GM23248 (cell line): ENCODE measurements at regions not wholly inside any gene's neighbourhood (a gene's known extent, or its start where the extent isn't known, plus 50 kb on each side); places are given as distances from the start of the nearest gene placed in this dataset.

Experiments
- DNase-seq: peaks from one replicate; pipeline ENCODE4 v3.0.0-alpha.2; 2015
- H2AFZ ChIP-seq: fragments of 200-600 bp; sonication (generic); 2 replicates; pipeline ENCODE4 v1.6.1; 2016; ENCODE audit warnings: antibody characterized with exemption
- H3F3A ChIP-seq: fragments of 200-600 bp; sonication (generic); 2 replicates; pipeline ENCODE4 v1.6.1; 2016; ENCODE audit warnings: mild to moderate bottlenecking, antibody characterized with exemption, mixed run types; ENCODE audit not compliant: insufficient read depth
- H3K27ac ChIP-seq: fragments of 200-600 bp; sonication (generic); 2 replicates; pipeline ENCODE4 v1.5.1; 2016; ENCODE audit warnings: mild to moderate bottlenecking
- H3K27me3 ChIP-seq: fragments of 200-600 bp; sonication (generic); replicated peaks from 2 replicates; pipeline ENCODE4 v1.6.1; 2016; ENCODE audit warnings: mild to moderate bottlenecking; ENCODE audit not compliant: insufficient read depth
- H3K36me3 ChIP-seq: fragments of 200-600 bp; sonication (generic); 2 replicates; pipeline ENCODE4 v1.6.1; 2016; ENCODE audit warnings: low read depth, mild to moderate bottlenecking
- H3K4me1 ChIP-seq: fragments of 200-600 bp; sonication (generic); 2 replicates; pipeline ENCODE4 v1.6.1; 2016; ENCODE audit warnings: mild to moderate bottlenecking; ENCODE audit not compliant: insufficient read depth
- H3K4me2 ChIP-seq: fragments of 200-600 bp; sonication (generic); one replicate; pipeline ENCODE4 v1.6.1; 2016; ENCODE audit warnings: mild to moderate bottlenecking; ENCODE audit not compliant: unreplicated experiment
- H3K4me3 ChIP-seq: fragments of 200-600 bp; sonication (generic); 2 replicates; pipeline ENCODE4 v1.5.1; 2016; ENCODE audit warnings: mild to moderate bottlenecking
- H3K79me2 ChIP-seq: fragments of 200-600 bp; sonication (generic); 2 replicates; pipeline ENCODE4 v1.6.1; 2016; ENCODE audit warnings: mild to moderate bottlenecking; ENCODE audit not compliant: insufficient read depth
- H3K9ac ChIP-seq: fragments of 200-600 bp; sonication (generic); 2 replicates; pipeline ENCODE4 v1.6.1; 2016; ENCODE audit warnings: mild to moderate bottlenecking
- H3K9me2 ChIP-seq: fragments of 200-600 bp; sonication (generic); 2 replicates; pipeline ENCODE4 v1.6.1; 2016; ENCODE audit warnings: mixed run types, mild to moderate bottlenecking, moderate library complexity; ENCODE audit not compliant: insufficient read depth
- H3K9me3 ChIP-seq: fragments of 200-600 bp; sonication (generic); one replicate; pipeline ENCODE4 v1.6.1; 2017; ENCODE audit warnings: low read depth
- H4K20me1 ChIP-seq: fragments of 200-600 bp; sonication (generic); 2 replicates; pipeline ENCODE4 v1.6.0; 2016; ENCODE audit not compliant: insufficient read depth
- EZH2 ChIP-seq: fragments of 200-600 bp; sonication (generic); IDR thresholded peaks from 2 replicates; pipeline ENCODE4 v1.6.1; 2018; ENCODE audit warnings: antibody characterized with exemption, mild to moderate bottlenecking; ENCODE audit not compliant: insufficient read depth, poor library complexity, severe bottlenecking
- EZH2phosphoT487 ChIP-seq: fragments of 200-600 bp; sonication (generic); IDR thresholded peaks from 2 replicates; pipeline ENCODE4 v1.6.1; 2018; ENCODE audit warnings: antibody characterized with exemption, moderate library complexity, mild to moderate bottlenecking, low read depth; ENCODE audit not compliant: insufficient read depth
- WGBS, 2 experiments: methylation state at CpG; one replicate each; pipeline ENCODE4 v1.1.6; 2015 to 2017; ENCODE audit warnings: low lambda C conversion rate in 2 of 2, low coverage in 1 of 2; ENCODE audit errors: missing lambda C conversion rate in 2 of 2; 5-methylcytosine and 5-hydroxymethylcytosine counted together
- in situ Hi-C: fragments of 300-500 bp; cut with MboI; formaldehyde crosslinking; loops from 2 replicates; pipeline ENCODE4 v1.15.0; 2020

GRCh38 chr4:181479141-181479540, 764.1 kb upstream of the TENM3 start:
- Histone ChIP-seq H3K36me3 (no peaks in the 10 kb centered on the region), H3K9ac (no peak overlapping the region), H3K9me2 (no peaks in the 10 kb centered on the region), H3K4me2 (no peak overlapping the region), H3K9me3 (no peaks in the 10 kb centered on the region), H3K4me3 (no peak overlapping the region), H3K27ac (no peak overlapping the region), H4K20me1 (no peaks in the 10 kb centered on the region), H3K4me1 (no peaks in the 10 kb centered on the region), H3F3A (no peaks in the 10 kb centered on the region), H2AFZ (no peak overlapping the region), H3K79me2 (no peaks in the 10 kb centered on the region), H3K27me3 (no peaks in the 10 kb centered on the region)
- in situ Hi-C loops: no loop called here
- DNase-seq: no peak
- no peak for TF ChIP-seq EZH2
- no peak for TF ChIP-seq EZH2phosphoT487
- 18 to 27% methylated on average over 2 of the region's 2 CpGs for WGBS, 2 experiments

GRCh38 chr4:181484396-181484795, 758.8 kb upstream of the TENM3 start:
- 14 to 16% methylated on average over 1 of the region's 1 CpG for whole genome bisulfite sequencing, 2 experiments
- in situ Hi-C loops: no loop called here

DNA sequence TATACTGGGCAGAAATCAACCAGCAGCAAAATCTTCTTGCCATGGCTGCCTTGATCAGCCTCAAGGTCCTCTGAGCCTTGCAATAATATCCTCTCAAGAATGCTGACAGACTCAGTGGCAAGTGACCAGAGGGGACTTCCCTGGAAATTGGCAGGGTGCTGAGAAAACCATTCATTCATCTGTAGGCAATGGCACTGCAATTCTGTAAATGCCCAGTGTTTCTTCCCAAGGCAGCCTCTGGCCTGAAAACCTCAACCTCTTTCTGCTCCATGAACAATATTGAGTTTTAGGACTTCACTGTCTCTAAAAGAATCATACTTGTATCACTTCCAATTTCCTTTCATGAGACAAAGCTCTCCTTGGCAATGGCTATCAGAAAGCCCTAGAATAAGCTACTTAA, 754.3 kb upstream of the TENM3 start:
- Histone ChIP-seq H3K9ac (no peak overlapping the region), H3K36me3 (no peaks in the 10 kb centered on the region), H3K4me3 (no peak overlapping the region), H3K27ac (no peak overlapping the region), H3K79me2 (no peaks in the 10 kb centered on the region), H2AFZ (no peak overlapping the region), H3K4me1 (no peaks in the 10 kb centered on the region), H3K9me2 (no peaks in the 10 kb centered on the region), H3F3A (no peaks in the 10 kb centered on the region), H3K27me3 (no peaks in the 10 kb centered on the region), H4K20me1 (no peaks in the 10 kb centered on the region), H3K4me2 (no peak overlapping the region), H3K9me3 (no peaks in the 10 kb centered on the region)
- in situ Hi-C loops: no loop called here
- no peak for DNase-seq
- TF ChIP-seq EZH2: no peak
- TF ChIP-seq EZH2phosphoT487: no peak

More at GRCh38 chr4:181484396-181484795, 758.8 kb upstream of the TENM3 start:
- no peak for DNase-seq
- no peak for TF ChIP-seq EZH2phosphoT487
- no peak for TF ChIP-seq EZH2
- H3K9ac ChIP-seq: no peak overlapping the region
- no peaks in the 10 kb centered on the region for H3K9me2 ChIP-seq
- no peak overlapping the region for H2AFZ ChIP-seq
- H3K9me3 ChIP-seq: no peaks in the 10 kb centered on the region
- no peaks in the 10 kb centered on the region for H4K20me1 ChIP-seq
- no peak overlapping the region for H3K4me3 ChIP-seq
- no peaks in the 10 kb centered on the region for H3K36me3 ChIP-seq
- H3K4me1 ChIP-seq: no peaks in the 10 kb centered on the region
- H3K27ac ChIP-seq: no peak overlapping the region
- H3K4me2 ChIP-seq: no peak overlapping the region
- H3K79me2 ChIP-seq: no peaks in the 10 kb centered on the region
- no peaks in the 10 kb centered on the region for H3K27me3 ChIP-seq
- no peaks in the 10 kb centered on the region for H3F3A ChIP-seq

- Histone ChIP-seq H3K9me2 (no peaks in the 10 kb centered on the region), H3K79me2 (no peaks in the 10 kb centered on the region), H3K36me3 (no peaks in the 10 kb centered on the region), H4K20me1 (no peaks in the 10 kb centered on the region), H3K9ac (no peak overlapping the region), H3K4me2 (no peak overlapping the region), H3K4me3 (no peak overlapping the region), H3K4me1 (no peaks in the 10 kb centered on the region), H3K27me3 (no peaks in the 10 kb centered on the region), H3F3A (no peaks in the 10 kb centered on the region), H3K27ac (no peak overlapping the region), H2AFZ (no peak overlapping the region), H3K9me3 (no peaks in the 10 kb centered on the region)
- 6 to 22% methylated on average over 1 of the region's 1 CpG for WGBS, 2 experiments
- no peak for TF ChIP-seq EZH2phosphoT487
- TF ChIP-seq EZH2: no peak
- DNase-seq: no peak
- in situ Hi-C loops: no loop called here
Observed at GRCh38 chr4:181498148-181498547, 745.1 kb upstream of the TENM3 start.

DNA sequence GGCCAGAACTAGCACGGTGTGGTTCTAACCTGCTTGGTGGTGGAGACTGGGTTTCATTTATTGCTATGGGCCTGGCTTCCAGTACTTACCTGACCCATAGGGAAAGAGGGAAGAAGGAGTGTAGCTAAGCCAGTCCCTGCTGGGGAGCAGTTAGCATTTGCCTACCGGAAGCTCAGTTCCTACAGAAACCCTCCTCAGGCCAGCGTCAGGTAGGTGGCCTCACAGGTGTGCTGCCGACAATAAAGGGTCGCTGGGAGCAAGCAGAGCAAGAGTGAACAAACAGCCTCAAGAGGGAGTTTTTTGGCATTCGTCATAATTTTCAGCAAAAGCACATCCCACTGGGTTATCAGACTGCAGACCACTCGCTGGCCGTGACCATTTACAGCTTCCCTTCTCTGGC, 740.6 kb upstream of the TENM3 start:
- H3K9me3 ChIP-seq: no peaks in the 10 kb centered on the region
- H3K27ac ChIP-seq: no peak overlapping the region
- H3K4me2 ChIP-seq: no peak overlapping the region
- no peaks in the 10 kb centered on the region for H3K9me2 ChIP-seq
- no peaks in the 10 kb centered on the region for H3K36me3 ChIP-seq
- no peaks in the 10 kb centered on the region for H3K79me2 ChIP-seq
- no peak overlapping the region for H3K4me3 ChIP-seq
- no peak overlapping the region for H3K9ac ChIP-seq
- H3F3A ChIP-seq: no peaks in the 10 kb centered on the region
- no peaks in the 10 kb centered on the region for H3K4me1 ChIP-seq
- no peak for DNase-seq
- TF ChIP-seq EZH2phosphoT487: no peak
- no peak for TF ChIP-seq EZH2
- in situ Hi-C loops: no loop called here
- WGBS, 2 experiments: 52 to 53% methylated on average over 8 of the region's 8 CpGs
- H4K20me1 ChIP-seq: no peaks in the 10 kb centered on the region
- no peaks in the 10 kb centered on the region for H3K27me3 ChIP-seq
- no peak overlapping the region for H2AFZ ChIP-seq
